WTC11 (cell line): ENCODE measurements at regions not wholly inside any gene's neighbourhood (a gene's known extent, or its start where the extent isn't known, plus 50 kb on each side); places are given as distances from the start of the nearest gene placed in this dataset.

ENCODE experiments used
- GRHL2 ChIP-seq: fragments of 250-450 bp; sonication (Bioruptor Pico); IDR thresholded peaks from 2 replicates; pipeline ENCODE4 v1.8.0; 2022; ENCODE audit warnings: mild to moderate bottlenecking, moderate library complexity; ENCODE audit not compliant: insufficient replicate concordance, severe bottlenecking
- TF ChIP-seq, protein P1 (sequence below): fragments of 250-450 bp; sonication (Bioruptor Pico); IDR thresholded peaks from 2 replicates; pipeline ENCODE4 v2.1.2; 2022; ENCODE audit warnings: mild to moderate bottlenecking, moderate library complexity
- TF ChIP-seq, protein P2 (sequence below): fragments of 200-600 bp; IDR thresholded peaks from 2 replicates; pipeline ENCODE4 v1.8.0; 2022; ENCODE audit warnings: antibody characterized with exemption

DNA sequence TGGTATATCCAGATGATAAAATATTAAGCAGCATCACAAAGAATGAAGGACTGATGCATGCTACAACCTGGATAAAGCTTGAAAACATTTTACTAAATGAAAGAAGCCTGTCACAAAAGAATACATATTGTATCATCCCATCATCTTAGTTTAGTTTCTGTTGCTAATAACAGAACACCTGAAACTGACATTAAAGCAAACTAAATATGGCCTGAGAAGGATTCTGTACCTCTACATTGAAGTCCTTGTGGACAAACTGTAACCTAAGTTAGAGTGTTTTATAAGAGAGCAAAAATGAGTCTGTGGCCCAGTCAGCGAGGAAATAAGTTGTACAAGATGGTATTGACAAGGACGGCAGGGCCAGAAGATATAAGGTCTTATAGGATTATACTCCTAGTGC is 261.0 kb upstream of the CPHXL start:
- TF ChIP-seq, protein P1, sequence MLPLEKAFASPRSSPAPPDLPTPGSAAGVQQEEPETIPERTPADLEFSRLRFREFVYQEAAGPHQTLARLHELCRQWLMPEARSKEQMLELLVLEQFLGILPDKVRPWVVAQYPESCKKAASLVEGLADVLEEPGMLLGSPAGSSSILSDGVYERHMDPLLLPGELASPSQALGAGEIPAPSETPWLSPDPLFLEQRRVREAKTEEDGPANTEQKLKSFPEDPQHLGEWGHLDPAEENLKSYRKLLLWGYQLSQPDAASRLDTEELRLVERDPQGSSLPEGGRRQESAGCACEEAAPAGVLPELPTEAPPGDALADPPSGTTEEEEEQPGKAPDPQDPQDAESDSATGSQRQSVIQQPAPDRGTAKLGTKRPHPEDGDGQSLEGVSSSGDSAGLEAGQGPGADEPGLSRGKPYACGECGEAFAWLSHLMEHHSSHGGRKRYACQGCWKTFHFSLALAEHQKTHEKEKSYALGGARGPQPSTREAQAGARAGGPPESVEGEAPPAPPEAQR (CRISPR knock-in tag): no peak
- TF ChIP-seq, protein P2, sequence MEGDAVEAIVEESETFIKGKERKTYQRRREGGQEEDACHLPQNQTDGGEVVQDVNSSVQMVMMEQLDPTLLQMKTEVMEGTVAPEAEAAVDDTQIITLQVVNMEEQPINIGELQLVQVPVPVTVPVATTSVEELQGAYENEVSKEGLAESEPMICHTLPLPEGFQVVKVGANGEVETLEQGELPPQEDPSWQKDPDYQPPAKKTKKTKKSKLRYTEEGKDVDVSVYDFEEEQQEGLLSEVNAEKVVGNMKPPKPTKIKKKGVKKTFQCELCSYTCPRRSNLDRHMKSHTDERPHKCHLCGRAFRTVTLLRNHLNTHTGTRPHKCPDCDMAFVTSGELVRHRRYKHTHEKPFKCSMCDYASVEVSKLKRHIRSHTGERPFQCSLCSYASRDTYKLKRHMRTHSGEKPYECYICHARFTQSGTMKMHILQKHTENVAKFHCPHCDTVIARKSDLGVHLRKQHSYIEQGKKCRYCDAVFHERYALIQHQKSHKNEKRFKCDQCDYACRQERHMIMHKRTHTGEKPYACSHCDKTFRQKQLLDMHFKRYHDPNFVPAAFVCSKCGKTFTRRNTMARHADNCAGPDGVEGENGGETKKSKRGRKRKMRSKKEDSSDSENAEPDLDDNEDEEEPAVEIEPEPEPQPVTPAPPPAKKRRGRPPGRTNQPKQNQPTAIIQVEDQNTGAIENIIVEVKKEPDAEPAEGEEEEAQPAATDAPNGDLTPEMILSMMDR: no peak
- no peak for TF ChIP-seq GRHL2 (CRISPR knock-in tag)
